H9 (cell line): ENCODE measurements at regions not wholly inside any gene's neighbourhood (a gene's known extent, or its start where the extent isn't known, plus 50 kb on each side); places are given as distances from the start of the nearest gene placed in this dataset.

ENCODE experiments used
- DNase-seq: peaks from one replicate; pipeline ENCODE4 v3.0.0-alpha.2; 2017
- H2AFZ ChIP-seq: one replicate; pipeline ENCODE4 v1.6.1; 2013; ENCODE audit warnings: mild to moderate bottlenecking, low read length, control low read depth, moderate library complexity
- H2AK5ac ChIP-seq: 2 replicates; pipeline ENCODE4 v1.6.1; 2013; ENCODE audit warnings: low read length, control low read depth, mixed read lengths; ENCODE audit not compliant: insufficient read length
- H2BK120ac ChIP-seq: one replicate; pipeline ENCODE4 v1.6.1; 2013; ENCODE audit warnings: low read depth, mild to moderate bottlenecking, low read length, control low read depth, inconsistent platforms; ENCODE audit not compliant: poor library complexity, severe bottlenecking
- H2BK12ac ChIP-seq: 2 replicates; pipeline ENCODE4 v1.6.1; 2013; ENCODE audit warnings: low read length, control low read depth, mixed read lengths, low read depth; ENCODE audit not compliant: insufficient read length
- H2BK15ac ChIP-seq: 2 replicates; pipeline ENCODE4 v1.6.1; 2013; ENCODE audit warnings: low read depth, low read length, control low read depth
- H2BK20ac ChIP-seq: one replicate; pipeline ENCODE4 v1.6.1; 2013; ENCODE audit warnings: low read depth, mild to moderate bottlenecking, low read length, control low read depth, inconsistent platforms; ENCODE audit not compliant: poor library complexity, severe bottlenecking
- H2BK5ac ChIP-seq: 2 replicates; pipeline ENCODE4 v1.6.1; 2013; ENCODE audit warnings: low read length, control low read depth, mixed read lengths; ENCODE audit not compliant: insufficient read length
- H3K14ac ChIP-seq: 2 replicates; pipeline ENCODE4 v1.6.1; 2013; ENCODE audit warnings: low read length, control low read depth; ENCODE audit not compliant: insufficient read depth
- H3K18ac ChIP-seq: 2 replicates; pipeline ENCODE4 v1.6.1; 2013; ENCODE audit warnings: low read depth, mild to moderate bottlenecking, mixed read lengths, low read length, control low read depth; ENCODE audit not compliant: insufficient read length
- H3K23ac ChIP-seq: 2 replicates; pipeline ENCODE4 v1.6.1; 2013; ENCODE audit warnings: low read length, control low read depth, mixed read lengths, low read depth; ENCODE audit not compliant: insufficient read length
- H3K23me2 ChIP-seq: 2 replicates; pipeline ENCODE4 v1.6.1; 2013; ENCODE audit warnings: low read depth, mild to moderate bottlenecking, mixed read lengths, low read length, control low read depth; ENCODE audit not compliant: insufficient read length, poor library complexity, severe bottlenecking
- H3K27ac ChIP-seq: 2 replicates; pipeline ENCODE4 v1.5.1; 2013; ENCODE audit warnings: low read length, control low read depth, mixed read lengths, low read depth; ENCODE audit not compliant: insufficient read length
- H3K27me3 ChIP-seq: 2 replicates; pipeline ENCODE4 v1.6.1; 2013; ENCODE audit warnings: low read length, control low read depth, inconsistent platforms; ENCODE audit not compliant: insufficient read depth
- H3K4ac ChIP-seq: 2 replicates; pipeline ENCODE4 v1.6.1; 2013; ENCODE audit warnings: low read depth, mild to moderate bottlenecking, control low read depth, inconsistent platforms, low read length, moderate library complexity
- H3K4me1 ChIP-seq: 2 replicates; pipeline ENCODE4 v1.6.1; 2013; ENCODE audit warnings: low read length, control low read depth, inconsistent platforms; ENCODE audit not compliant: insufficient read depth
- H3K4me2 ChIP-seq: 2 replicates; pipeline ENCODE4 v1.6.1; 2013; ENCODE audit warnings: low read length, control low read depth, mixed read lengths; ENCODE audit not compliant: insufficient read length, insufficient read depth
- H3K56ac ChIP-seq: 2 replicates; pipeline ENCODE4 v1.6.1; 2013; ENCODE audit warnings: low read depth, mild to moderate bottlenecking, mixed read lengths, low read length, control low read depth; ENCODE audit not compliant: insufficient read length
- H3K79me1 ChIP-seq: 2 replicates; pipeline ENCODE4 v1.6.1; 2013; ENCODE audit warnings: low read depth, mild to moderate bottlenecking, moderate library complexity, low read length, control low read depth, inconsistent platforms; ENCODE audit not compliant: insufficient read depth, poor library complexity, severe bottlenecking
- H3K79me2 ChIP-seq: 2 replicates; pipeline ENCODE4 v1.6.1; 2013; ENCODE audit warnings: low read length, control low read depth, inconsistent platforms; ENCODE audit not compliant: insufficient read depth
- H3K9ac ChIP-seq: 2 replicates; pipeline ENCODE4 v1.6.1; 2013; ENCODE audit warnings: low read length, control low read depth, mixed read lengths; ENCODE audit not compliant: insufficient read length; ENCODE audit errors: extremely low read depth
- H3K9me3 ChIP-seq: one replicate; pipeline ENCODE4 v1.6.1; 2013; ENCODE audit warnings: low read depth, low read length, inconsistent platforms; ENCODE audit not compliant: control insufficient read depth
- H3T11ph ChIP-seq: one replicate; pipeline ENCODE4 v1.6.1; 2013; ENCODE audit warnings: mild to moderate bottlenecking, low read length, control low read depth, inconsistent platforms
- H4K20me1 ChIP-seq: one replicate; pipeline ENCODE4 v1.6.1; 2013; ENCODE audit not compliant: control insufficient read depth, insufficient read length, insufficient read depth
- H4K5ac ChIP-seq: 2 replicates; pipeline ENCODE4 v1.6.1; 2013; ENCODE audit warnings: low read depth, mild to moderate bottlenecking, mixed read lengths, low read length, control low read depth; ENCODE audit not compliant: insufficient read length
- H4K8ac ChIP-seq: replicated peaks from 2 replicates; pipeline ENCODE4 v1.6.1; 2013; ENCODE audit warnings: low read length, control low read depth, mixed read lengths, low read depth; ENCODE audit not compliant: insufficient read length
- H4K91ac ChIP-seq: 2 replicates; pipeline ENCODE4 v1.6.1; 2013; ENCODE audit warnings: low read depth, mild to moderate bottlenecking, moderate library complexity, mixed read lengths, low read length, control low read depth; ENCODE audit not compliant: insufficient read length
- H3K27ac Mint-ChIP-seq, 3 experiments: 2 replicates in 2 of 3; 3 replicates in 1 of 3; pipeline ENCODE4 v1.8.0; 2020 to 2021; ENCODE audit warnings: mixed read lengths in 3 of 3, mild to moderate bottlenecking in 1 of 3, moderate library complexity in 1 of 3
- H3K27me3 Mint-ChIP-seq: 2 replicates; pipeline ENCODE4 v1.8.0; 2021; ENCODE audit warnings: low read depth, mild to moderate bottlenecking, moderate library complexity, mixed read lengths
- H3K36me3 Mint-ChIP-seq, 3 experiments: 2 replicates in 2 of 3; 3 replicates in 1 of 3; pipeline ENCODE4 v1.8.0; 2020 to 2021; ENCODE audit warnings: low read depth in 3 of 3, mixed read lengths in 3 of 3; ENCODE audit not compliant: insufficient read depth in 1 of 3
- H3K4me1 Mint-ChIP-seq, 2 experiments: 2 replicates each; pipeline ENCODE4 v1.8.0; 2020; ENCODE audit warnings: mixed read lengths in 2 of 2
- H3K4me3 Mint-ChIP-seq, 2 experiments: 2 replicates in 1 of 2; 3 replicates in 1 of 2; pipeline ENCODE4 v1.8.0; 2020 to 2021; ENCODE audit warnings: mild to moderate bottlenecking in 2 of 2, mixed read lengths in 2 of 2, moderate library complexity in 1 of 2
- H3K9me3 Mint-ChIP-seq, 2 experiments: 2 replicates in 1 of 2; 3 replicates in 1 of 2; pipeline ENCODE4 v1.8.0; 2020; ENCODE audit warnings: mild to moderate bottlenecking in 2 of 2, mixed read lengths in 2 of 2, moderate library complexity in 1 of 2
- CTCF ChIP-seq: fragments of 200-600 bp; sonication (generic); conservative IDR thresholded peaks from 3 replicates; pipeline ENCODE4 v1.8.0; 2021; ENCODE audit warnings: antibody characterized with exemption, mild to moderate bottlenecking
- WGBS: extraction: QIAGEN DNeasy Blood & Tissue Kit; methylation state at CpG from one replicate; pipeline ENCODE4 v1.1.7; 2013; ENCODE audit warnings: missing lambda C conversion rate, low lambda C conversion rate, mixed read lengths; ENCODE audit not compliant: insufficient read length; ENCODE audit errors: extremely low coverage; 5-methylcytosine and 5-hydroxymethylcytosine counted together

GRCh38 chr9:86839522-86839921, 107.8 kb downstream of the GAS1 start:
- Mint-ChIP-seq H3K4me3 (no peak overlapping the region), H3K9me3 (no peaks in the 10 kb centered on the region), H3K27me3 (no peaks in the 10 kb centered on the region; the same call in 1 of the 2 replicates), H3K4me1 (no peaks in the 10 kb centered on the region), H3K36me3 (no peaks in the 10 kb centered on the region), H3K27ac (no peak overlapping the region)
- H3K79me2 ChIP-seq, result no peaks in the 10 kb centered on the region
- DNase-seq, result no peak
- no peak overlapping the region for H3T11ph ChIP-seq
- H3K23ac ChIP-seq, result no peak overlapping the region
- H3K4ac ChIP-seq, result no peak overlapping the region
- H4K8ac ChIP-seq, result no peak overlapping the region
- no peak overlapping the region for H3K18ac ChIP-seq
- H2AK5ac ChIP-seq, result no peak overlapping the region
- no peak overlapping the region for H2BK15ac ChIP-seq
- no peak overlapping the region for H3K9ac ChIP-seq
- H2BK12ac ChIP-seq, result no peak overlapping the region
- H3K4me2 ChIP-seq, result no peak overlapping the region
- no peak overlapping the region for H4K5ac ChIP-seq
- H3K9me3 ChIP-seq, result no peaks in the 10 kb centered on the region
- H2BK120ac ChIP-seq, result no peak overlapping the region
- H3K56ac ChIP-seq, result no peak overlapping the region
- H3K23me2 ChIP-seq, result no peaks in the 10 kb centered on the region
- H3K27me3 ChIP-seq, result no peaks in the 10 kb centered on the region
- no peaks in the 10 kb centered on the region for H3K4me1 ChIP-seq
- H4K20me1 ChIP-seq, result no peaks in the 10 kb centered on the region
- H3K27ac ChIP-seq, result no peak overlapping the region
- WGBS, result no CpG with 5 or more reads among the region's 3 CpGs
- H2BK20ac ChIP-seq, result no peak overlapping the region
- no peak overlapping the region for H4K91ac ChIP-seq
- H3K14ac ChIP-seq, result no peak overlapping the region
- no peaks in the 10 kb centered on the region for H3K79me1 ChIP-seq
- H2AFZ ChIP-seq, result no peak overlapping the region
- no peak overlapping the region for H2BK5ac ChIP-seq
- TF ChIP-seq CTCF, result no peak
